GM12874 (cell line): ENCODE measurements at regions not wholly inside any gene's neighbourhood (a gene's known extent, or its start where the extent isn't known, plus 50 kb on each side); places are given as distances from the start of the nearest gene placed in this dataset.

Experiments used
- TF ChIP-seq, protein P1 (sequence below): IDR thresholded peaks from 2 replicates; pipeline ENCODE4 v1.5.1; 2011; ENCODE audit warnings: low read depth, mild to moderate bottlenecking, control low read depth, low read length, moderate library complexity; ENCODE audit not compliant: insufficient read depth

DNA sequence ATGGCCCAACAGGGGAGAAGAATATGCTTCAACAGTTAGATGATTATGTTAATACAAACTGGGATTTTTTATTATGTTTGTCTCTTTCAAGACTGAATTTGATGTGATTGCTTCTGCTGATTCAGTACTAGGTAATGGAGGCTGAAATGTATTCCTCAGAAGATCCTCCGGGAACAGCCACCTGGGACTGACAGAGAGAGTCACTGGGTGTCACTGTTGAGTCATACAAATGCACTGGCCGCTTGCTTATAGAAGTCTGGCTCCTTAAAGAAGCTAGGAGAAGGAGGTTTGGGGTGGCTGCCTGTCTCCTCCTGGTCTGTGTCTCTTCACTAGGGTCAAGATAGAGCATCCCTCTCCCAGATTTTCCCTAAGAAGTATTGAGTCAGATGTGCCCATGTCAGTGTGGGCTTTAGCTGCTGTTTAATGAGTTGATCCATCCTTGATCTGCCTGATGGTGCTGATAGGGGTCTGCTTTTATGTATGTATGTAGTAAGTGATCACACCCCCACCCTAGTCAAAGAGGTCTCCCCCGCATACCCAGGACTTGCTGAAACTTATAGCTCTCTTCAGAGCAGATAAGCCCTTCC, 773.4 kb downstream of the BRINP1 start:
- TF ChIP-seq, protein P1, sequence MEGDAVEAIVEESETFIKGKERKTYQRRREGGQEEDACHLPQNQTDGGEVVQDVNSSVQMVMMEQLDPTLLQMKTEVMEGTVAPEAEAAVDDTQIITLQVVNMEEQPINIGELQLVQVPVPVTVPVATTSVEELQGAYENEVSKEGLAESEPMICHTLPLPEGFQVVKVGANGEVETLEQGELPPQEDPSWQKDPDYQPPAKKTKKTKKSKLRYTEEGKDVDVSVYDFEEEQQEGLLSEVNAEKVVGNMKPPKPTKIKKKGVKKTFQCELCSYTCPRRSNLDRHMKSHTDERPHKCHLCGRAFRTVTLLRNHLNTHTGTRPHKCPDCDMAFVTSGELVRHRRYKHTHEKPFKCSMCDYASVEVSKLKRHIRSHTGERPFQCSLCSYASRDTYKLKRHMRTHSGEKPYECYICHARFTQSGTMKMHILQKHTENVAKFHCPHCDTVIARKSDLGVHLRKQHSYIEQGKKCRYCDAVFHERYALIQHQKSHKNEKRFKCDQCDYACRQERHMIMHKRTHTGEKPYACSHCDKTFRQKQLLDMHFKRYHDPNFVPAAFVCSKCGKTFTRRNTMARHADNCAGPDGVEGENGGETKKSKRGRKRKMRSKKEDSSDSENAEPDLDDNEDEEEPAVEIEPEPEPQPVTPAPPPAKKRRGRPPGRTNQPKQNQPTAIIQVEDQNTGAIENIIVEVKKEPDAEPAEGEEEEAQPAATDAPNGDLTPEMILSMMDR, result no peak

DNA sequence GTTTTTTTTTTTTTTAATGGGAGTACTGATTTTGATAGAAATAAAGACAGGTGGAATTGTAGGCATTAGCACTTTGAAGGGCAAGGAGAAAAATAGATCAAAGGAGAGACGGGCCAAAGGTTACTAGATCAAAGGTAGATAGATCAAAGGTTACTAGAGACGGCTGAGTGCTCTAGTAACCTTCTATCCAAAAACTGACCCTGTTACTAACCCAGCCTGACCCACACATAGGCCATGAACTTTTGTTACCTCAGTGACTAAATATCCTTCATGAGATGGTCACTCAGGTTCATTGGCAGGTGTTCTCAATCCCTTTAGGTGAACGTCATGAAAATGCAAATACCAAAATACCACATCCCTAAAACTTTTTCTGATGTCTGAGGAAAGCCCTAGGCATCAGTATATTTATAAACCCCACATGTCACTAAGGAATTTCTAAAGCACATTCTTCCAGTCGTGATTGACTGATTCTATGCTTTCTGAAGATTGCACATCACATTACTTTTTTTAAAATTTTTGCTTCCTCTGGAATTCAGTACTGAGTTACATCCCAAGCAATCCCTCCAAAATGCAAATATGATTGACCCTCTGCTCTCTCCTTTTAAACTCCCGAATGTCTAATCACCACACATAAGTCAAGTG, 772.7 kb downstream of the BRINP1 start:
- TF ChIP-seq, protein P1, result no peak

DNA sequence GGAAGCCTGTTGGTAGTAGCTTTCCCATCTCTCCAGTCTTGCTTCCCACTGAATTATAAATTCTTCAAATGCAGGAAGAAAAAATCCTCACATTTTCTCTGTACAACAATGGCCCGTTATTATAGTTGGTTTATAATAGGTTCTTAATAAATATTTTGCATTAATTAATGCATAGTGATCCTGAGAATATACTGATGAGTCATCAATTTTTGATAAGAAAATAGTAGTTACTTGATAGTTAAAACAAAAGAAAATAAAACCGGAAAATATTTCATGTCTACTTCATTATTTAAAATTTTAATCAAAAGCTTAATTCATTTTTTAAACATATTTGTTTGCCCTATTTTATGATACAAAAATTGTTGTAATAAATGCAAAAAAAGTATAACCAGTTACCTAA, 762.6 kb downstream of the BRINP1 start:
- TF ChIP-seq, protein P1, result no peak

DNA sequence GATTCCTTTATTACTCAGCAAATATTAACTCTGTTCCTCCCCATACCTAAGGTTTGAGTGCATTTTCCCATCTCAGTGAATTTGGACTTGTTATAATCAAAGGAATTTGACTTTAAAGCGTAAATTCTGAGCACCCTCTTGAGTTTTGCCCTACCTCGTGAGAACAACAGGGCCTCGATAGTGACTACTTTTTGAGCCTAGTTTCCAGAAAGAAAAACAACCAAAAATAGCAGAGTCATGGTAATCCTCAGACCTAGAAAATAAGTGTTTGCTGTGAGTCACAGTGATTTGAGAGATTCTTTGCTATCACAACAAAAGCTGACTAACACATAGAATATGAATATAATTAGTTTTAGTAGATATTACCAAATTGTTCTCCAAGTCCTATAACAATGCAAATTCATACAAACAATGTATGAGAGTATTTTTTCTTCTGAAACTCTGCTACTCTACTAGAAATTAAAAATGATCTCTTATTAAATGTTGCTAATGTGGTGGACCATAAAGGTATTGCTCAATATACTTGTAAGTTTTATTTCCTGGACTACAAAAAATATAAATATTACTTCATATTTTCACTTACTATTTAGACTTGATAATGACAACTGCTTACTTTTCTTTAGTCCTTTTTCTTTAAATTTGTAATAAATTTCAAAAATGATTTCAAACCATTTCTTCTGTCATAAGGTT, 759.7 kb downstream of the BRINP1 start:
- TF ChIP-seq, protein P1, result no peak

DNA sequence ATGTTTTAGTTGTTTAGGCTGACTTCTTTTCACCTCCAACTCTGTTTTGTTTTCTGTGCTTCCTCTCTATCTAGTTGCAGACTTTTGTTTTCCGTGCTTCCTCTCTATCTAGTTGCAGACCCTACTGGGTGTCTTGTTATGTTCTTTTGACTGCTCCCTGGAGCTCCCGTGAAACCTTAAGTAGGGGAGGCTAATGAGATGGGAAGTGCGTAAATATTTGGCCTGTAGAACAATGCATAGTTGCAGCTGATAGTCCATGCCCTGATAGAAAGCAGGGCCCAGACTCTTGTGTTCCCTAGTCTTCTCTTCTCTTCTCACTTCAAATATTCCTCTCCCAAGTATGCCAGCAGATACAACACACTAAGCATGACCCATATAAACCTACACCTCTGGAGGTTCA, 757.0 kb downstream of the BRINP1 start:
- TF ChIP-seq, protein P1, result no peak

DNA sequence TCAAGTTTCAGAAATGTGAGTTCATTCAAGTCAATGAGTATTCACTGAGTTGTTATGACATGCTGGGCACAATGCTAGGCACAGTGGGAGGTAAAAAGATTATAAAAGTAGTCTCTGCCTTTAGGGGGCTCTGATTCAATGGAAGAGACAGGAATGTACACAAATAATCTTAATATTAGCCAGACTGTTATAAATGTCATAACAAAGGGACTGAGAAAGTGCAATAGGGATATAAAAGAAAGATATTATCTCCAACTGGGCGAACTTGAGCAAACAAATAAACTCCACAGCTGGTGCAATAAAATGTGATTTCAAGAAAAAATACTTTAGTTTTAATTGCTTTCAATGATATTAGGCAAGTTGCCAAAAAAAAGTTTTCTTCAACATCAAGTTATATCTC, 755.2 kb downstream of the BRINP1 start:
- TF ChIP-seq, protein P1, result no peak

DNA sequence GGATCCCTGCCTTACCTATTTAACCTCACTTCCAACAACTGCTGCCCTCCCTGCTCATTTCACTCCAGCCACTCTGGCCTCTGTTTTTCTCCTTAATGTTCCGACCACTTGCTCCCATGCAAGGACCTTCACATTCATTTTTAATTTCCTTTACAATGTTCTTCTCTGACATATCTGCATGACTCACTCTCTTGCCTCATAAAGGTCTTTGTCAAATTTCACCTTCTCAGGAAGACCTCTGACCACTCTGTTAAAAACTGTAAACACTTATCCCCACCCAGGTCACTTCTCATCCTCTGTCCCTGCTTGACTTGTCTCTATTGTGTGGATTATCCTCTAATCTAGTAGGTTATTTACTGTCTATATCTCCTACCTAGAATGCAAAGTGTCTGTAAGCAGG, 751.2 kb downstream of the BRINP1 start:
- TF ChIP-seq, protein P1, result no peak
